ENCODE measurements at regions not wholly inside any gene's neighbourhood (a gene's known extent, or its start where the extent isn't known, plus 50 kb on each side); places are given as distances from the start of the nearest gene placed in this dataset.

- TF ChIP-seq CTCF (IDR thresholded peaks at IDR 0.05) (no peak), POLR2A (IDR thresholded peaks at IDR 0.05) (no peak)
Observed at GRCh38 chr4:124230268-124230667, 482.3 kb downstream of the ANKRD50 start.
